ENCODE measurements at regions not wholly inside any gene's neighbourhood (a gene's known extent, or its start where the extent isn't known, plus 50 kb on each side); places are given as distances from the start of the nearest gene placed in this dataset.

DNA sequence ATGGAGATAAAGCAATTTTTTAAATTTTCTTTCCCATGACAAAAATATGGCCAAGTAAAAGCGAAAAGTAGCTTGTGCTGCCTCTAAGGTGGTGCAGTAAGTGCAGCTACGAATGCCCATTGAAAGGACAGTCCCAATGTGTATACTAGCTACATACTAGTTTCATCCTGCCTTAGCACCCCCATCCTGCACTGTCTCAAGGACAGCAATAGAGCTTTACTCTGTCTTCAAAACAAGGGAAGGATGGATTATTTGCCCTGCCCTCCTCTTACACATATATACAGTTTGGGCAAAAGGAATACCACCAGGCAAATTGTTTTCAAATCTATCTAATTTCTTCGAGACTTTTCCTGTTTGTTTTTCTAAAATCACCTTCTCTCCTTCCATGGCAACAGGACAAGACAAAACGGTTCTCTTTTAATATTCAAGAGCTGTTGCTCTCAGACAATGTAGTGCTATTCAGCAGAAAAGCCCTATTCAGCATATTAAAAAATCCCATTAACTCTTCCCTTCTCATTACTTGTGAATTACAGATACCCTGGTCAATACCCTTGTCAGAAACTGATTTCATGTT lies 75.1 kb upstream of the SLC7A11 start:
- no peak for DNase-seq (ENCODE audit: low read depth)

- DNase-seq (ENCODE audit: low read depth) = no peak
These were observed 70.4 kb upstream of the SLC7A11 start for GRCh38 chr4:138312536-138312911.

DNA sequence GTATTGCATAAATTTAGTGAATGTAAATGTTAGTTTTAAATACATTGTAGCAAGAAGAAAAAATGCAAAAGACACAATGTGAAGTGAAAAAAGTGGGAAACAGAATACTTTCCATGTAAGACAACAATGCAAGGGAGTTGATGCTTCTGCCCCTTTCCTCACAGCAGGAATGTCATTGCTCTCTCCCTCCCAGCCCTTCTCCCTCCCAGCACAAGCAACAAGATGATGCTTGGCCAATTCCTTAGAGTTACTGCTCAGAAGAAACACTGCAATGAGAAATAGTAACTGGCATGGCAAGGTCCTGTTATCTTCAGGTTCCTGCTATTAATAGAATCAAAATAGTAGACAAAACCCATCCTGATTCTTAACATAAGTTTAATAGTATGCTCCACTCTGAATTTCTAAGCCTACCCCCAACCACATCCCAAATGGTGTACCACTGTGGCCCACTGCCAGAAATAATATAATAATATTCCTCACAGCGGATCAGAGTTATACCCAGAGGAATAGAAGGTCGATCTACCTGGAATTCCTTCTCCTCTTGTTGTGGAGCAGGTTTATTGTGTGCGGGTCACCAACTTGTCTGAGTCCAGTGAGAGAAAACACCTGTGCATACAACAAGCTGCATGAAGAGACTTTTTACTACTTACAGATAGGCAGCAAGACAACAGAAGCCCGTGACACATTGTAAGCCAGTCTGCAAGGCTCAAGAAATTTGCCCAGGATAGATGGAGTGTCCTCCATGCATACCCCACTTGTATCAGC lies 69.8 kb upstream of the SLC7A11 start:
- DNase-seq (ENCODE audit: low read depth) = no peak

DNA sequence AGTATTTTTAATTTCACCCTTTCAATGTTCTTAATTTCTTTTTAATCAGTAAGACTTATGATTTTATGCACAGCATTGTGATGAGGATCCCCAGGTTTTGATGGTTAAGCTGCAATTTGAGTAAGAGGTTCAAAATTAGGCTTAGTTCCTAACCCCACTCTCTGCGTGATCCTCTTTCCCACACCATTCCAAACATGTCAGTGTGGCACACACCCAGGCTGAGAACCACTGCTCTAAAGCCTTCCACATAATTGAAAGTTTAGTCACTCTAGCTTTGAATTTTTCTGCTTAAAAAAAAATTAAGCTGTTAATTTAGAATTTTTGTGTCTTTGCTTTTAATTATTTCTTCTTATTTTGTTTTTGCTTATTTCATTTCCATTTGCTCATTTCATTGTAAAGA lies 68.8 kb upstream of the SLC7A11 start:
- DNase-seq (ENCODE audit: low read depth) = peak; percentile 8

DNA sequence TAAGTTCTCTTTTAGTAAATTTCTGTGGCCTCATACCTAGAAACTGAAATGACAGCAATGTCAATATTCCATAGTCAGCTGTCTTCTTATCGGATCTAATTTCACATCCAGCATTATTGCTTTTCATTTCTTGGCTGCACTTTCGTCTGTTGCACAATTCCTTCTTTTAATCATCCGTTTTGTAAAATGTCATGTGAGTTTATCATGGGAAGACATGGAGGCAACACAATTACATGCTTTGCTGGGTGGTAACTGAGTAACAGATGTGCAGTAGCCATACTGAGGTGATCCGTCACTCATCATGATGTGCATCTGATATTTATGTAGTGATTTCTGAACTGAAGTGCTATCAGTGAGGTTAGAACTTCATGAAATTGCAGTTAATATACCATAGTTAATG lies 68.3 kb upstream of the SLC7A11 start:
- no peak for DNase-seq (ENCODE audit: low read depth)

- peak; percentile 82 for DNase-seq (ENCODE audit: low read depth)
These were observed 66.2 kb upstream of the SLC7A11 start for GRCh38 chr4:138308356-138308755.

DNA sequence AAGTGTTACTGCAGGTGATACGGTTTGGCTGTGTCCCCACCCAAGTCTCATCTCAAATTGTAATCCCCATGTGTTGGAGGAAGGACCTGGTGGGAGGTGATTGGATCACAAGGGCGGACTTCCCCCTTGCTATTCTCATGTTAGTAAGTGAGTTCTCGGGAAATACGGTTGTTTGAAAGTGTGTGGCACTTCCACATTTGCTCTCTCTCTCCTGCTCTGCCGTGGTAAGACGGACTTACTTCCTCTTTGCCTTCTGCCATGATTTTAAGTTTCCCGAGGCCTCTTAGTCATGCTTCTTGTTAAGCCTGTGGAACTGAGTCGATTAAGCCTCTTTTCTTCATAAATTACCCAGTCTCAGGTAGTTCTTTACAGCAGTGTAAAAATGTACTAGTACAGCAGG lies 65.2 kb upstream of the SLC7A11 start:
- no peak for DNase-seq (ENCODE audit: low read depth)

- DNase-seq (ENCODE audit: low read depth) = no peak
These were observed 62.9 kb upstream of the SLC7A11 start for GRCh38 chr4:138305050-138305449.

- peak; percentile 9 for DNase-seq (ENCODE audit: low read depth)
These were observed 59.4 kb upstream of the SLC7A11 start for GRCh38 chr4:138301536-138301935.

- DNase-seq (ENCODE audit: low read depth) = no peak
These were observed 58.5 kb upstream of the SLC7A11 start for GRCh38 chr4:138300616-138301015.

DNA sequence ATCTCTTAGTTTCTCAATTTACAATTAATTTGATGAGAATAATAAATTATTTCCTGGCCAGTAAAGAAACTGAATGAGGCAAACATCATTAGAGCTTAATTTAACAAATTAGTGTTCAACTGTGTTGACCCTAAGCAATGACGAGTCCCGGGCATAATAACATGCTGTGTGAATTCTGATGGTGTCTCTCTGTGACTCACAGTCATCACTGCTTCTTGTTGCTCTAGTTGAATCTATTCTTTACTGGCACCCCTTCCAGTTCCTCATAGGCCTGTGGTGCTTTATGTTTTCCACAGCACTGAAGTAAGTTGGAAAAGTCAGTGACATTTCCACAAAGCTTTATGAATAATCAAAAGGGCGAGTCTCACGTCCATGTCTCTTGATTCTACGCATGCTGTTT lies 57.7 kb upstream of the SLC7A11 start:
- no peak for DNase-seq (ENCODE audit: low read depth)

DNA sequence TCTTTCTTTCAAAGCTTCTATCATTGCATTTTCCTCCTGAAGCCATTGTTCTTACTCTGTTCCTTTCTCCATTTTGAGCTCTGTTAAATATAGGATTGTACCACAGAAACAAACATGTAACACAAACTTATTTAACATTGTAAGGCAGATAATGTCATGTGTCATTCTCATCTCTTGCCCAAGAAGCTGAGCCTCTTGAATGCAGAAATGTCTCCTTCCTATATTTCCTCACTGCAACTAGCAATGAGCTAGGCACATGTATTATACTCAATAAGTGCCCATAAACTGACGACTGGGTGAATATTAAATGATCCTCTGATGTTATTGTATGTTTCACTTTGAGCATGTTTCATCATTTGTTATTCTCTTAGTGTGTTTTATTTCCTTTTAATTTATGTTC lies 56.7 kb upstream of the SLC7A11 start:
- DNase-seq (ENCODE audit: low read depth) = no peak

DNA sequence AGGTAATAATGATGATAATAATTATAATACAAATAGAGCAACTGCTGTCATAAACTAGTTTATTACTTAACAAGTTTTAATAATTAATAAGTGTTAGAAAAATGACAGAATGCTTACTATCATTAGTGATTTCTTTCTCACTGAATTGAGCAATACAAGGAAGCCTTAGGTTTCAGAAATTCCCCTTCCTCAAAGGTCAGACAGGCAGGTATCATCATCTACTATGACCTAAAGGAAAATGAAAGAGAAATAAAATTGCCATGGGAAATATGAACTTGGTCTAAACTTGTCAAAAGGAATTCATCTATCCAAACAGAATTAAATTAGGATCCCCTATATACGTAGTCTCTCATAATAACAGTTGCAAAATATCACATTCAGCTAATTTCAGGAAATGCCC lies 56.3 kb upstream of the SLC7A11 start:
- no peak for DNase-seq (ENCODE audit: low read depth)

GRCh38 chr4:138297743-138298405 lies 55.7 kb upstream of the SLC7A11 start:
- DNase-seq (ENCODE audit: low read depth) = no peak

DNA sequence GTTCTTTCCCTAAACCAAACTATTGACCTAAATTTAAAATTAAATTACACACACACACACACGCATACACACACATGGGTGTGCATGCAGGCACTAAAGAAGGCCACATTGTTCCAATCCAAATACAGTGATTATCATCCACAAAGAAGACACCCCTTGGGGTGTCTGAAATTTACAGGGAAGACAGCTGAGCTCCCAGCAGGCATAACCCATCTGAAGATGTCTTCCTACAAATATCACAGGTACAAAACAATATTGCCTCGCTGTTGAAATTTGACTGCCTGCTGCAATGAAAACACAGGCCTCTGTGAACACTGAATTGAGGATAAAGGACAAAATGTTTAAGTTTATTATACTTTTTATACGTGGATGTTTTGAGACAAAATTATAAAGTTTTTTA lies 50.2 kb upstream of the SLC7A11 start:
- no peak for DNase-seq (ENCODE audit: low read depth)
